Lower leg skin (tissue), 4 donors: ENCODE measurements at regions not wholly inside any gene's neighbourhood (a gene's known extent, or its start where the extent isn't known, plus 50 kb on each side); places are given as distances from the start of the nearest gene placed in this dataset.

ENCODE experiments used
- DNase-seq, 2 donors: peaks; one replicate each; pipeline ENCODE4 v3.0.0-alpha.2; 2019; ENCODE audit warnings: low spot score in 2 of 2
- H3K4me3 ChIP-seq: fragments of 200-600 bp; sonication (generic); 2 replicates; pipeline ENCODE4 v1.5.1; 2017; ENCODE audit warnings: mild to moderate bottlenecking, low read depth; ENCODE audit not compliant: poor library complexity, severe bottlenecking
- POLR2A ChIP-seq, 2 donors: fragments of 450-650 bp; IDR thresholded peaks; one replicate each; pipeline ENCODE4 v1.6.1; 2016 to 2017; ENCODE audit warnings: antibody characterized with exemption in 2 of 2, mild to moderate bottlenecking in 1 of 2, moderate library complexity in 1 of 2
- WGBS, 2 donors: methylation state at CpG; one replicate each; pipeline ENCODE4 v1.1.5; 2018; 5-methylcytosine and 5-hydroxymethylcytosine counted together
- intact Hi-C: fragments of 100-400 bp; cut with DNase I; formaldehyde crosslinking; loops from one replicate; pipeline ENCODE4 v1.15.0; 2023; ENCODE audit warnings: low total_unique reads
- TF ChIP-seq, protein P1 (sequence below), 3 donors: fragments of 450-650 bp; IDR thresholded peaks; one replicate each; pipeline ENCODE4 v1.5.1; 2016; ENCODE audit warnings: antibody characterized with exemption in 3 of 3, mild to moderate bottlenecking in 3 of 3, moderate library complexity in 2 of 3

DNA sequence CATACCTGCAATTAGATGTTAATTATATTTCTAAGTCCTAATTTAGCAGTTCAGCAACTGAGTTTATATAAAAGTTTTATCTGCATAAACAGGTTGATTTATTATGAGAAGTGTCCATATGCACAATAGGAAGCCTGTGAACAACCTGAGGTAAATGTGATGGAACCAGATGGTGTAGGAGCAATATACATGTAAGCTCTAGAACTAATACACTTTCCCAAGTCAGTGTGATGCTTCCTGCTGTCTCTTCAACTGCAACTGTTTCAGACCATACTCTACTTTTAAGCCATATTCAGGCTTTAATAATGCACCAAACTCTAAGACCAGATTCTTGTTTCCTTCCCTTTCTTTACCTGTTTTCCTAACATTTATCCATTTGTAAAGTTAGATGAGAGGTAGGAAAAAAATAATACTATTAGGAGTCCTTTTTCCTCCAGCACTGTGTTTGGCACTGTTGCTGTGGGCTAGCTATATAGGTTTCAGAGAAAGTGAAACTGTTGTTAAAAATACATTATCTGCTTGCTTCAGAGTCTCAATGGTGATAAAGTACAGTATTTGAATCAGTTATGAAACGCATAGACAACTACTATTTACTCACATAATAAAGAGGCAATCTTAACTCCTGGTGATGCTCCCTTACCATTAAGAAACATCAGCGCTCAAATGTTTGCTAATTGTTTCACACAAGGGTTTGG, 1009.3 kb downstream of the GRIK2 start:
- TF ChIP-seq POLR2A (IDR thresholded peaks at IDR 0.05) = no peak
- TF ChIP-seq, protein P1, sequence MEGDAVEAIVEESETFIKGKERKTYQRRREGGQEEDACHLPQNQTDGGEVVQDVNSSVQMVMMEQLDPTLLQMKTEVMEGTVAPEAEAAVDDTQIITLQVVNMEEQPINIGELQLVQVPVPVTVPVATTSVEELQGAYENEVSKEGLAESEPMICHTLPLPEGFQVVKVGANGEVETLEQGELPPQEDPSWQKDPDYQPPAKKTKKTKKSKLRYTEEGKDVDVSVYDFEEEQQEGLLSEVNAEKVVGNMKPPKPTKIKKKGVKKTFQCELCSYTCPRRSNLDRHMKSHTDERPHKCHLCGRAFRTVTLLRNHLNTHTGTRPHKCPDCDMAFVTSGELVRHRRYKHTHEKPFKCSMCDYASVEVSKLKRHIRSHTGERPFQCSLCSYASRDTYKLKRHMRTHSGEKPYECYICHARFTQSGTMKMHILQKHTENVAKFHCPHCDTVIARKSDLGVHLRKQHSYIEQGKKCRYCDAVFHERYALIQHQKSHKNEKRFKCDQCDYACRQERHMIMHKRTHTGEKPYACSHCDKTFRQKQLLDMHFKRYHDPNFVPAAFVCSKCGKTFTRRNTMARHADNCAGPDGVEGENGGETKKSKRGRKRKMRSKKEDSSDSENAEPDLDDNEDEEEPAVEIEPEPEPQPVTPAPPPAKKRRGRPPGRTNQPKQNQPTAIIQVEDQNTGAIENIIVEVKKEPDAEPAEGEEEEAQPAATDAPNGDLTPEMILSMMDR (IDR thresholded peaks at IDR 0.05) = no peak
- DNase-seq = no peak
- H3K4me3 ChIP-seq = no peak overlapping the region
- WGBS, 2 donors = 90% methylated on average over 2 of the region's 2 CpGs
- intact Hi-C loops = no loop called here

DNA sequence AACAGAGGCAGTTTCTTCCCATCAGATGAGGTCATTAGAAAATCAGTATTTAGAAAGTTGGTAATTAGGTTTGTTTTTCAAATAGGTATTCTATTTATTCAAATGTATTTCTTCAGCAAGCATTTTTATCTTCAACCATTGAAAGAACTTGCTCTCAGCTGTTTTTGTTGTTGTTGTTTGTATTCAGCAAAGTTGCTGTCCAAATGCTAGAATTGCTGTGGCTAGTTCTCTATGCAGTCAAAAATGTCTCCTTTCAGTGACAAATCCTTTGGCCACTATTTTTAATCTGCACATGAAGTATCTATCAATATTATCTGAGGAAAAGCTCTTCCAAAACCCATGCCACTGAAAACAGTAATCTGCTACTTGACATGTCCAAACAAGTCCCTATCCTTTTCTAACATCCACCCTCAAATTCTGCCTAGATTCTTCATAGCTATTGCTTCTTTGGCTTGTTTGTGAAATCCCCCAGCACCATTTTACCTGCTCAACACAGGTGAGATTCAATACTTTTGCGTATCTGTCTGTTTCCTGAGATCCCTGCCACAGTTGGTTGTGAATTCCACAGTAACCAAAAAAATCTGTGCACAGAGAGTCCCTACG, 1005.4 kb downstream of the GRIK2 start:
- intact Hi-C loops = no loop called here
- no peak for DNase-seq
- H3K4me3 ChIP-seq = no peak overlapping the region
- WGBS, 2 donors = 22 to 24% methylated on average over 2 of the region's 2 CpGs
- TF ChIP-seq POLR2A (IDR thresholded peaks at IDR 0.05) = no peak
- TF ChIP-seq, protein P1 (IDR thresholded peaks at IDR 0.05) = no peak

DNA sequence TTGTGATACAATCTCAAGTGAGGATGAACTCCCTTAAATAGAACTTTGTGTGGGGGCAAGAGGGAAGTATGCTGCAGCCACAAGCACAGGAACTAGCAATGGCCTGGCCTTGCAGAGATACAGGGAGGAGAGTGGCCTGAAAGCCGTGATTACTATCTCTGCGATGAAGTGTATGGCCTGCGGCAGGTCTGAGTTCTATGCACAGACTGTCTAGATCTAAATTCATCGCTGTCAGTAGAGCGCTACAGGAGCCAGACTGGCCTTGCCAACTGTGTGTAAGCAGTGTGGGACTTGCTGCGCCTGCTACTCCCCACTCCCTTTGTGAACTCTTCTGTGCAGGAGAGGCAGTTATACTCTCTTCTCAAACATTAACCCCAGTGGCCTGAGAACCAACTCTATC, 997.0 kb downstream of the GRIK2 start:
- TF ChIP-seq, protein P1 (IDR thresholded peaks at IDR 0.05) = no peak
- TF ChIP-seq POLR2A (IDR thresholded peaks at IDR 0.05) = no peak
- intact Hi-C loops = no loop called here
- DNase-seq = no peak
- 80 to 90% methylated on average over 6 of the region's 6 CpGs for WGBS, 2 donors
- H3K4me3 ChIP-seq = no peak overlapping the region

DNA sequence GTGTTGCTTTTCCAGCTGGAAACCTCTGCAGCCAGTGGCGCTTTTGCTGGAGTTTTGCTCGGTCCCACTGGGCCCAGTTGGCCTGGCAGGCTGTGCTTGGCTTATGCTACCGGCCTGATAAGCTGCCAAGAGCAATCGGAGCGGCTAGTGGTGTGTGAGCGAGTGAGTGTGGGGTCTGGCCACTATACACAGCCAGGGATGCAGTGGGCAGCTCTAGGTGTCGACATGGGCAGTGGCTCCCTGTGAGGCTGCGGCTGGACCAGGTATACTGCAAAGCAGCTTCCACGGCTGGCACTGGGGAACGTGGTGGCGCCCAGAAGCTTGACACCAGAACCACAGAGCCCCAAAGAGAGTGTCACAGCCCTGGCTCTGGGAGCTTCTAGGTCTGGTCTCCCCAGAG, 996.5 kb downstream of the GRIK2 start:
- no peak overlapping the region for H3K4me3 ChIP-seq
- intact Hi-C loops = no loop called here
- WGBS, 2 donors = 77 to 79% methylated on average over 11 of the region's 11 CpGs
- peak in 1 of 2 donors; percentile 75 for DNase-seq
- TF ChIP-seq, protein P1 (IDR thresholded peaks at IDR 0.05) = no peak
- TF ChIP-seq POLR2A (IDR thresholded peaks at IDR 0.05) = no peak

DNA sequence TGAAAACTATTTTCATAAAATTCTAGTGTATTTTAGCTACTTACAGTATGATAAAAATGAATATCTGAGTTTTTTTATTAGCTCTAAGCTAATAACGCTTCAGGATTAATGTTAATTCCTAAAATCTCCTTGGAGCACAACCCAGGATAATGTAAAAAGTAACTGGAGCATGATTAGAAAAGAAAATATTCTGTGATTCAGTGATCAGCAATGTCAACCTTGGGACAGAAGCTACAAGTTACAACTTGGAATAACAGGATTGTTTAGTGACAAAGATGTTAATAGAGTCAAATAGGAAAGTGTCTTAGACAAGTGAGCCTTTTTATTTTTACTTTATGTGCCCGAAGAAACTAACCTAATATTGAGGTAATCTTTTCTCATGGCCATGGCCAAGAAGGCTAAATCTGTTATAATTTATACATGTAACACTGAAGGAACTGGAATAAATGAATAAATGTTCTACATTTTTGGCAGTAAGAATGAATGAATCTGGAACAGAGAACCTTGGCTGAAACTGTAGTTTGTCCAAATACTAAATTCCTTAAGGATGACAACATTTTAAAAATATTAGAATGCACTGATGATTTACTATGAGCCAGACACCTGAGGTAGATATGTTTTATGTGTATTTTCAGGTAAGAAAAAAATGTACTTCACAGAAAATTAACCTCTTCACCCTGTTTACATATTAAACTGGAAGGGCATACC, 994.0 kb downstream of the GRIK2 start:
- DNase-seq = no peak
- TF ChIP-seq, protein P1 (IDR thresholded peaks at IDR 0.05) = no peak
- TF ChIP-seq POLR2A (IDR thresholded peaks at IDR 0.05) = no peak
- H3K4me3 ChIP-seq = no peak overlapping the region
- intact Hi-C loops = no loop called here
- WGBS, 2 donors = 38 to 43% methylated on average over 2 of the region's 2 CpGs
